ENCODE measurements at regions not wholly inside any gene's neighbourhood (a gene's known extent, or its start where the extent isn't known, plus 50 kb on each side); places are given as distances from the start of the nearest gene placed in this dataset.

DNA sequence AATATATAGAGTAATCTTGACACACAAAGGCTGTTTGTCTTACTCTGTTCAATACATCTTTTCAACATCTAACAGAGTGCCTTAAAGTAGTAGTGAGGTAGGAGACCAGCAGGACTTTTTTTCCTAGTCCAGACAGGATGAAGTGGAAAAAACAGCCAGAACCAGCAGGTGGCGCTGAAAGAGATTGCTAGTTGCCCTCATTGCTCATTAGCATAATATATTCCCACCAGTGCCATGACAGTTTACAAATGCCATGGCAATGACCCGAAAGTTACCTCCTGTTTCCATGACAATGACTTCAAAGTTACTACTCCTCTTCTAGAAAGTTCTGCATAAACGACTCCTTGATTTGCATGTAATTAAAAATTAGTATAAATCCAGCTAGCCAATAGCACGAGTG lies 387.4 kb downstream of the ACTL7B start:
- H3K27ac ChIP-seq (ENCODE audit: low read depth, low read length) = no peak overlapping the region
- TF ChIP-seq SP1 (IDR thresholded peaks at IDR 0.05; ENCODE audit: low read depth) (no peak), SIN3A (IDR thresholded peaks at IDR 0.05; ENCODE audit: low read depth) (no peak), TCF7L2 (IDR thresholded peaks at IDR 0.05; ENCODE audit: borderline replicate concordance, extremely low read depth, insufficient read depth, insufficient read length) (no peak), ZFX (IDR thresholded peaks at IDR 0.05) (no peak), POLR2AphosphoS5 (IDR thresholded peaks at IDR 0.05; ENCODE audit: low read depth, low read length) (no peak), EZH2phosphoT487 (IDR thresholded peaks at IDR 0.05; ENCODE audit: borderline replicate concordance) (no peak), RAD21 (IDR thresholded peaks at IDR 0.05; ENCODE audit: low read depth) (peak; percentile 57), SRF (IDR thresholded peaks at IDR 0.05; ENCODE audit: low read depth) (no peak), JUND (IDR thresholded peaks at IDR 0.05) (no peak), CBX3 (IDR thresholded peaks at IDR 0.05; ENCODE audit: low read depth) (peak; percentile 23; the same call in 1 of the 2 replicates), YY1 (IDR thresholded peaks at IDR 0.05; ENCODE audit: extremely low read depth, insufficient replicate concordance, low read depth, low read length) (no peak), EGR1 (IDR thresholded peaks at IDR 0.05; ENCODE audit: low read depth) (no peak), ZNF274 (IDR thresholded peaks at IDR 0.05; ENCODE audit: low read depth, low read length) (no peak), MAX (IDR thresholded peaks at IDR 0.05) (no peak), FOSL1 (IDR thresholded peaks at IDR 0.05; ENCODE audit: low read depth) (no peak), REST (IDR thresholded peaks at IDR 0.05; ENCODE audit: low read depth) (no peak), EZH2 (IDR thresholded peaks at IDR 0.05) (no peak), POLR2A (IDR thresholded peaks at IDR 0.05; ENCODE audit: borderline replicate concordance, extremely low read depth, insufficient read depth, insufficient read length) (no peak), ELF1 (IDR thresholded peaks at IDR 0.05; ENCODE audit: borderline replicate concordance, low read depth) (no peak)
- TF ChIP-seq, protein P1, sequence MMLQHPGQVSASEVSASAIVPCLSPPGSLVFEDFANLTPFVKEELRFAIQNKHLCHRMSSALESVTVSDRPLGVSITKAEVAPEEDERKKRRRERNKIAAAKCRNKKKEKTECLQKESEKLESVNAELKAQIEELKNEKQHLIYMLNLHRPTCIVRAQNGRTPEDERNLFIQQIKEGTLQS (IDR thresholded peaks at IDR 0.05) = no peak
- TF ChIP-seq, protein P2, sequence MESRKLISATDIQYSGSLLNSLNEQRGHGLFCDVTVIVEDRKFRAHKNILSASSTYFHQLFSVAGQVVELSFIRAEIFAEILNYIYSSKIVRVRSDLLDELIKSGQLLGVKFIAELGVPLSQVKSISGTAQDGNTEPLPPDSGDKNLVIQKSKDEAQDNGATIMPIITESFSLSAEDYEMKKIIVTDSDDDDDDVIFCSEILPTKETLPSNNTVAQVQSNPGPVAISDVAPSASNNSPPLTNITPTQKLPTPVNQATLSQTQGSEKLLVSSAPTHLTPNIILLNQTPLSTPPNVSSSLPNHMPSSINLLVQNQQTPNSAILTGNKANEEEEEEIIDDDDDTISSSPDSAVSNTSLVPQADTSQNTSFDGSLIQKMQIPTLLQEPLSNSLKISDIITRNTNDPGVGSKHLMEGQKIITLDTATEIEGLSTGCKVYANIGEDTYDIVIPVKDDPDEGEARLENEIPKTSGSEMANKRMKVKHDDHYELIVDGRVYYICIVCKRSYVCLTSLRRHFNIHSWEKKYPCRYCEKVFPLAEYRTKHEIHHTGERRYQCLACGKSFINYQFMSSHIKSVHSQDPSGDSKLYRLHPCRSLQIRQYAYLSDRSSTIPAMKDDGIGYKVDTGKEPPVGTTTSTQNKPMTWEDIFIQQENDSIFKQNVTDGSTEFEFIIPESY (IDR thresholded peaks at IDR 0.05; ENCODE audit: extremely low read depth, insufficient replicate concordance, low read length) = no peak
- TF ChIP-seq, protein P3, sequence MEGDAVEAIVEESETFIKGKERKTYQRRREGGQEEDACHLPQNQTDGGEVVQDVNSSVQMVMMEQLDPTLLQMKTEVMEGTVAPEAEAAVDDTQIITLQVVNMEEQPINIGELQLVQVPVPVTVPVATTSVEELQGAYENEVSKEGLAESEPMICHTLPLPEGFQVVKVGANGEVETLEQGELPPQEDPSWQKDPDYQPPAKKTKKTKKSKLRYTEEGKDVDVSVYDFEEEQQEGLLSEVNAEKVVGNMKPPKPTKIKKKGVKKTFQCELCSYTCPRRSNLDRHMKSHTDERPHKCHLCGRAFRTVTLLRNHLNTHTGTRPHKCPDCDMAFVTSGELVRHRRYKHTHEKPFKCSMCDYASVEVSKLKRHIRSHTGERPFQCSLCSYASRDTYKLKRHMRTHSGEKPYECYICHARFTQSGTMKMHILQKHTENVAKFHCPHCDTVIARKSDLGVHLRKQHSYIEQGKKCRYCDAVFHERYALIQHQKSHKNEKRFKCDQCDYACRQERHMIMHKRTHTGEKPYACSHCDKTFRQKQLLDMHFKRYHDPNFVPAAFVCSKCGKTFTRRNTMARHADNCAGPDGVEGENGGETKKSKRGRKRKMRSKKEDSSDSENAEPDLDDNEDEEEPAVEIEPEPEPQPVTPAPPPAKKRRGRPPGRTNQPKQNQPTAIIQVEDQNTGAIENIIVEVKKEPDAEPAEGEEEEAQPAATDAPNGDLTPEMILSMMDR (IDR thresholded peaks at IDR 0.05 in 2 of 3, conservative IDR thresholded peaks at IDR 0.05 in 1 of 3; ENCODE audit: borderline replicate concordance in 1 of 3, insufficient read depth in 1 of 3, low read depth in 2 of 3, low read length in 2 of 3) = peak; percentile 17 to 80 (median 75); a peak in 4 of 6 replicates

More for the DNA sequence above, 387.4 kb downstream of the ACTL7B start:
- no TSS peak for BruUV-seq (replicated peaks)
- DNase-seq (ENCODE audit: low read depth, low spot score) (peak; percentile 54), ATAC-seq (peak; percentile 93)
- peak overlapping the region; percentile 27 for H2AFZ ChIP-seq (ENCODE audit: low read depth, low read length, poor library complexity, severe bottlenecking)
- CTCF ChIA-PET = interaction anchor here (0.6 to 1.9 kb wide), 8 partner anchors 12 to 1046 kb away, joined by 3 to 8 read pairs (median 4); no protein-coding TSS in a partner anchor
- H3K27me3 ChIP-seq (ENCODE audit: insufficient read depth, low read length) = no peaks in the 10 kb centered on the region
- RAD21 ChIA-PET (ENCODE audit: low non-redundant PET in 1 of 2, low total read pairs in 2 of 2, uncharacterized antibody in 2 of 2, unreplicated experiment in 2 of 2) = no interaction called here
- no peak overlapping the region for H3K9ac ChIP-seq (ENCODE audit: low read length)
- no peaks in the 10 kb centered on the region for H3K9me2 ChIP-seq (ENCODE audit: insufficient read depth)
- intact Hi-C loops (cut with micrococcal nuclease) = loop anchor here (1.0 kb wide), 1 partner anchor 97 kb away; no protein-coding TSS in a partner anchor
- no peaks in the 10 kb centered on the region for H3K36me3 ChIP-seq (ENCODE audit: control insufficient read depth in 1 of 2, insufficient read depth in 2 of 2, low read length in 2 of 2)
- H4K20me1 ChIP-seq (ENCODE audit: insufficient read depth) = no peaks in the 10 kb centered on the region
- no peaks in the 10 kb centered on the region for H3K79me2 ChIP-seq (ENCODE audit: insufficient read depth, low read length)
- no peaks in the 10 kb centered on the region for H3K9me3 ChIP-seq (ENCODE audit: control insufficient read depth in 1 of 2, insufficient read depth in 1 of 2, low read depth in 1 of 2, low read length in 2 of 2)
- POLR2A ChIA-PET = no interaction called here
- no peak overlapping the region for H3K4me2 ChIP-seq (ENCODE audit: low read length)
- H3K4me3 ChIP-seq (replicated peaks in 1 of 2; ENCODE audit: low read depth in 1 of 2, low read length in 2 of 2) = no peak overlapping the region
- H3K4me1 ChIP-seq (ENCODE audit: control insufficient read depth in 1 of 2, insufficient read depth in 2 of 2, low read length in 2 of 2) = peaks cover 3 to 33% of the 10 kb centered on the region in 2 experiments; a peak in 3 of 4 replicates

Measured in HCT116 (cell line).